ENCODE measurements at regions not wholly inside any gene's neighbourhood (a gene's known extent, or its start where the extent isn't known, plus 50 kb on each side); places are given as distances from the start of the nearest gene placed in this dataset.
"Not testable (repeated sequence)": the region's sequence is repeated elsewhere in the genome, so short reads cannot be mapped to it uniquely, and the experiment has no call there.

DNA sequence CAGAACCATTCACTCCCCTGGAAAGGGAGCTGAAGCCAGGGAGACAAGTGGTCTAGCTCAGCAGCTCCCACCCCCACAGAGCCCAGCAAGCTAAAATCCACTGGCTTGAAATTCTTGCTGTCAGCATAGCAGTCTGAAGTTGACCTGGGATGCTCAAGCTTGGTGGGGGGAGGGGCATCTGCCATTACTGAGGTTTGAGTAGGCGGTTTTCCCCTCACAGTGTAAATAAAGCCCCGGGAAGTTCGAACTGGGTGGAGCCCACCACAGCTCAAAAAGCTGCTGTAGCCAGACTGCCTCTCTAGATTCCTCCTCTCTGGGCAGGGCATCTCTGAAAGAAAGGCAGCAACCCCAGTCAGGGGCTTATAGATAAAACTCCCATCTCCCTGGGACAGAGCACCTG lies 171.3 kb upstream of the E2F8 start:
- TF ChIP-seq, protein P1, sequence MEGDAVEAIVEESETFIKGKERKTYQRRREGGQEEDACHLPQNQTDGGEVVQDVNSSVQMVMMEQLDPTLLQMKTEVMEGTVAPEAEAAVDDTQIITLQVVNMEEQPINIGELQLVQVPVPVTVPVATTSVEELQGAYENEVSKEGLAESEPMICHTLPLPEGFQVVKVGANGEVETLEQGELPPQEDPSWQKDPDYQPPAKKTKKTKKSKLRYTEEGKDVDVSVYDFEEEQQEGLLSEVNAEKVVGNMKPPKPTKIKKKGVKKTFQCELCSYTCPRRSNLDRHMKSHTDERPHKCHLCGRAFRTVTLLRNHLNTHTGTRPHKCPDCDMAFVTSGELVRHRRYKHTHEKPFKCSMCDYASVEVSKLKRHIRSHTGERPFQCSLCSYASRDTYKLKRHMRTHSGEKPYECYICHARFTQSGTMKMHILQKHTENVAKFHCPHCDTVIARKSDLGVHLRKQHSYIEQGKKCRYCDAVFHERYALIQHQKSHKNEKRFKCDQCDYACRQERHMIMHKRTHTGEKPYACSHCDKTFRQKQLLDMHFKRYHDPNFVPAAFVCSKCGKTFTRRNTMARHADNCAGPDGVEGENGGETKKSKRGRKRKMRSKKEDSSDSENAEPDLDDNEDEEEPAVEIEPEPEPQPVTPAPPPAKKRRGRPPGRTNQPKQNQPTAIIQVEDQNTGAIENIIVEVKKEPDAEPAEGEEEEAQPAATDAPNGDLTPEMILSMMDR (conservative IDR thresholded peaks at IDR 0.05; ENCODE audit: low read depth, low read length), result not testable (repeated sequence)
- TF ChIP-seq POLR2A (IDR thresholded peaks at IDR 0.05; ENCODE audit: low read depth, low read length); FOS (IDR thresholded peaks at IDR 0.05; ENCODE audit: low read depth, low read length); RCOR1 (IDR thresholded peaks at IDR 0.05; ENCODE audit: insufficient replicate concordance, low read length); MAFK (IDR thresholded peaks at IDR 0.05; ENCODE audit: low read depth, low read length); BHLHE40 (IDR thresholded peaks at IDR 0.05; ENCODE audit: low read depth, low read length): not testable (repeated sequence)
